ENCODE measurements at regions not wholly inside any gene's neighbourhood (a gene's known extent, or its start where the extent isn't known, plus 50 kb on each side); places are given as distances from the start of the nearest gene placed in this dataset.

- TF ChIP-seq, protein P1, sequence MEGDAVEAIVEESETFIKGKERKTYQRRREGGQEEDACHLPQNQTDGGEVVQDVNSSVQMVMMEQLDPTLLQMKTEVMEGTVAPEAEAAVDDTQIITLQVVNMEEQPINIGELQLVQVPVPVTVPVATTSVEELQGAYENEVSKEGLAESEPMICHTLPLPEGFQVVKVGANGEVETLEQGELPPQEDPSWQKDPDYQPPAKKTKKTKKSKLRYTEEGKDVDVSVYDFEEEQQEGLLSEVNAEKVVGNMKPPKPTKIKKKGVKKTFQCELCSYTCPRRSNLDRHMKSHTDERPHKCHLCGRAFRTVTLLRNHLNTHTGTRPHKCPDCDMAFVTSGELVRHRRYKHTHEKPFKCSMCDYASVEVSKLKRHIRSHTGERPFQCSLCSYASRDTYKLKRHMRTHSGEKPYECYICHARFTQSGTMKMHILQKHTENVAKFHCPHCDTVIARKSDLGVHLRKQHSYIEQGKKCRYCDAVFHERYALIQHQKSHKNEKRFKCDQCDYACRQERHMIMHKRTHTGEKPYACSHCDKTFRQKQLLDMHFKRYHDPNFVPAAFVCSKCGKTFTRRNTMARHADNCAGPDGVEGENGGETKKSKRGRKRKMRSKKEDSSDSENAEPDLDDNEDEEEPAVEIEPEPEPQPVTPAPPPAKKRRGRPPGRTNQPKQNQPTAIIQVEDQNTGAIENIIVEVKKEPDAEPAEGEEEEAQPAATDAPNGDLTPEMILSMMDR (IDR thresholded peaks at IDR 0.05; ENCODE audit: insufficient read depth, low read length, poor library complexity, severe bottlenecking) = no peak
- no peaks in the 10 kb centered on the region for H3K27me3 ChIP-seq (ENCODE audit: control insufficient read depth, insufficient read depth, low read length)
- no peak for DNase-seq (ENCODE audit: low read depth)
- no peaks in the 10 kb centered on the region for H3K36me3 ChIP-seq (ENCODE audit: control insufficient read depth, insufficient read depth, low read length)
- H3K4me3 ChIP-seq (ENCODE audit: low read depth, low read length) = no peak overlapping the region
Measured at GRCh38 chr15:38689522-38689921, 124.9 kb upstream of the RASGRP1 start.

DNA sequence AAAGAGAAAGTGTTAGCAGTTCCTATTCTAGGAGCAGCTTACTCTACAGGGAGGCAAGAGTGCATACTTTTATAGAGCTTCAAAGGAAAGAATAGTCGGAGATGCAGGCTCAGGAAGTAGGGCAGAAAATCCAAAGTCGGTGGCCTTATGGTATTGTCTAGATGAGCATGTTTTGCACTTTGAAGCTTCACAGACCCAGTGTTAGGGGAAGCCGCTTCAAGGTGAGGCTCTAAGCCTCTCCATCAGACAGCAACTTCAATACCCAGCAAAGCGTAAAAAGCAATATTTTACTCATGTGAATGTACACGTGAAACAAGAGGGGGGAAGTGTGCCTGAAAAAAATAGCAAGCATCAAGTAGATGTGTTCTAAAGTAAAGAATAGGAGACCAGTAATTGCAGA lies 125.6 kb upstream of the RASGRP1 start:
- no peak overlapping the region for H3K4me3 ChIP-seq (ENCODE audit: low read depth, low read length)
- DNase-seq (ENCODE audit: low read depth) = no peak
- H3K36me3 ChIP-seq (ENCODE audit: control insufficient read depth, insufficient read depth, low read length) = no peaks in the 10 kb centered on the region
- TF ChIP-seq, protein P1 (IDR thresholded peaks at IDR 0.05; ENCODE audit: insufficient read depth, low read length, poor library complexity, severe bottlenecking) = no peak
- H3K27me3 ChIP-seq (ENCODE audit: control insufficient read depth, insufficient read depth, low read length) = no peaks in the 10 kb centered on the region

DNA sequence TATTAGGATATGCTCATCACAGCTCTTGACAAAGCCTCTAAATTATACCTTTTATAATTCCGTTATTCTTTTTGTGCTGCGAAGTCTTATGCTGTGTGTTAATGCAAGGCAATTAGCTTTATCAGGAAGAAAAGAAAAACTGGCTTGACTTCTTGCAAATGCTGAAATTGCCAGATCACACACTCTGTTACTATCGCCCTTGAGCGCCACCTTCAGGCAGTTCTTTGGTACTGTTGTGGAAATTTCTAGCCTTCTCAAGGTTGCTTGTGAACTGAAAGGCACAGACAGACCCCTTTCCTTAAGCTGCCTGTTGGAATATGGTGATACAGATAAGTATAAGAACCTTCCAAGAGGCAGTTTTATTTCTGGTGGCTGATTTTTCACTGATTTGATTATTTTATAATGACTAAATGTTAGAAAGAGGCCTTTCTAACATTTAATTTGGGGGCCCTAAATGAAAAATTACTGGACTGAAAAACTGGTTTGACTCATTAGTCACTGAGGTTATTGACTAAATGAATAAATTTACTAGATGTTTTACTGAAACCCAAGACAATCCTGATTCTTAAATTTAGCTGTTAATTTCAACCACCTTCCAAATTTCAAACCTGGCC lies 126.2 kb upstream of the RASGRP1 start:
- no peaks in the 10 kb centered on the region for H3K36me3 ChIP-seq (ENCODE audit: control insufficient read depth, insufficient read depth, low read length)
- TF ChIP-seq, protein P1 (IDR thresholded peaks at IDR 0.05; ENCODE audit: insufficient read depth, low read length, poor library complexity, severe bottlenecking) = peak; percentile 79
- DNase-seq (ENCODE audit: low read depth) = no peak
- H3K4me3 ChIP-seq (ENCODE audit: low read depth, low read length) = no peak overlapping the region
- no peaks in the 10 kb centered on the region for H3K27me3 ChIP-seq (ENCODE audit: control insufficient read depth, insufficient read depth, low read length)

GRCh38 chr15:38691377-38691776 lies 126.8 kb upstream of the RASGRP1 start:
- TF ChIP-seq, protein P1 (IDR thresholded peaks at IDR 0.05; ENCODE audit: insufficient read depth, low read length, poor library complexity, severe bottlenecking) = no peak
- no peaks in the 10 kb centered on the region for H3K27me3 ChIP-seq (ENCODE audit: control insufficient read depth, insufficient read depth, low read length)
- H3K4me3 ChIP-seq (ENCODE audit: low read depth, low read length) = no peak overlapping the region
- no peak for DNase-seq (ENCODE audit: low read depth)
- no peaks in the 10 kb centered on the region for H3K36me3 ChIP-seq (ENCODE audit: control insufficient read depth, insufficient read depth, low read length)

GRCh38 chr15:38691965-38692788 lies 127.6 kb upstream of the RASGRP1 start:
- H3K4me3 ChIP-seq (ENCODE audit: low read depth, low read length) = no peak overlapping the region
- TF ChIP-seq, protein P1 (IDR thresholded peaks at IDR 0.05; ENCODE audit: insufficient read depth, low read length, poor library complexity, severe bottlenecking) = no peak
- H3K36me3 ChIP-seq (ENCODE audit: control insufficient read depth, insufficient read depth, low read length) = no peaks in the 10 kb centered on the region
- H3K27me3 ChIP-seq (ENCODE audit: control insufficient read depth, insufficient read depth, low read length) = no peaks in the 10 kb centered on the region
- no peak for DNase-seq (ENCODE audit: low read depth)

GRCh38 chr15:38692789-38693062 lies 128.1 kb upstream of the RASGRP1 start:
- no peaks in the 10 kb centered on the region for H3K27me3 ChIP-seq (ENCODE audit: control insufficient read depth, insufficient read depth, low read length)
- H3K4me3 ChIP-seq (ENCODE audit: low read depth, low read length) = no peak overlapping the region
- no peaks in the 10 kb centered on the region for H3K36me3 ChIP-seq (ENCODE audit: control insufficient read depth, insufficient read depth, low read length)
- TF ChIP-seq, protein P1 (IDR thresholded peaks at IDR 0.05; ENCODE audit: insufficient read depth, low read length, poor library complexity, severe bottlenecking) = no peak
- DNase-seq (ENCODE audit: low read depth) = no peak

Measured in kidney epithelial cell (primary cell).